Chondrocyte (in vitro differentiated cells): ENCODE measurements at regions not wholly inside any gene's neighbourhood (a gene's known extent, or its start where the extent isn't known, plus 50 kb on each side); places are given as distances from the start of the nearest gene placed in this dataset.

ENCODE experiments used
- DNase-seq: peaks from one replicate; pipeline ENCODE4 v3.0.0; 2021; ENCODE audit warnings: mixed read lengths, low spot score
- H3K27ac Mint-ChIP-seq: one replicate; pipeline ENCODE4 v1.8.0; 2021; ENCODE audit warnings: mild to moderate bottlenecking, moderate library complexity, mixed read lengths; ENCODE audit not compliant: unreplicated experiment
- H3K27me3 Mint-ChIP-seq: 2 replicates; pipeline ENCODE4 v1.8.0; 2021; ENCODE audit warnings: low read depth, mixed read lengths
- H3K36me3 Mint-ChIP-seq: 2 replicates; pipeline ENCODE4 v1.8.0; 2021; ENCODE audit warnings: low read depth, mixed read lengths
- H3K4me1 Mint-ChIP-seq: 2 replicates; pipeline ENCODE4 v1.8.0; 2021; ENCODE audit warnings: low read depth, mild to moderate bottlenecking, mixed read lengths
- H3K4me3 Mint-ChIP-seq: one replicate; pipeline ENCODE4 v1.8.0; 2021; ENCODE audit warnings: mild to moderate bottlenecking, moderate library complexity, mixed read lengths; ENCODE audit not compliant: unreplicated experiment
- H3K9me3 Mint-ChIP-seq: 2 replicates; pipeline ENCODE4 v1.8.0; 2021; ENCODE audit warnings: low read depth, mixed read lengths
- TF ChIP-seq, protein P1 (sequence below): fragments of 200-600 bp; sonication (generic); IDR thresholded peaks from 2 replicates; pipeline ENCODE4 v1.5.0; 2021; ENCODE audit warnings: antibody characterized with exemption, mild to moderate bottlenecking, moderate library complexity

DNA sequence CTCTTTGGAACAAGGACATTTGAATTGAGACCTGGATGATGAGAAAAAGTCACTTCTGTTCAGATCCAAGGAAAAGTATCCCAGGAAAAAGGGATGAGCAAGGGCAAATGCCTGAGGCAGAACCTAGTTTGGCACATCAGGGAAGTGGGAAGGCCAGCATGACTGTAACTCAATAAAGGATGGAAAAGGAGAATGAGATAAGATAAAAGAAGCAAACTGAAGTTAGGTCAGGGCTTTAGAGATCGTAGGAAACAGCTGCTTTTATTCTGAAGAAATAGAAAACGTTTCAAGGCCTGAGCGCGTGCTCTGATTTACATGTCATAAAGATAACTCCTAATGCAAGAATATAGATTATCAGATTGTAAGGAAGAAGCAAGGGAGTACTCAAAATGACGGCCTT, 450.0 kb downstream of the FRK start:
- DNase-seq = no peak
- no peaks in the 10 kb centered on the region for H3K36me3 Mint-ChIP-seq
- H3K27me3 Mint-ChIP-seq = peaks cover 3% of the 10 kb centered on the region
- no peaks in the 10 kb centered on the region for H3K9me3 Mint-ChIP-seq
- TF ChIP-seq, protein P1, sequence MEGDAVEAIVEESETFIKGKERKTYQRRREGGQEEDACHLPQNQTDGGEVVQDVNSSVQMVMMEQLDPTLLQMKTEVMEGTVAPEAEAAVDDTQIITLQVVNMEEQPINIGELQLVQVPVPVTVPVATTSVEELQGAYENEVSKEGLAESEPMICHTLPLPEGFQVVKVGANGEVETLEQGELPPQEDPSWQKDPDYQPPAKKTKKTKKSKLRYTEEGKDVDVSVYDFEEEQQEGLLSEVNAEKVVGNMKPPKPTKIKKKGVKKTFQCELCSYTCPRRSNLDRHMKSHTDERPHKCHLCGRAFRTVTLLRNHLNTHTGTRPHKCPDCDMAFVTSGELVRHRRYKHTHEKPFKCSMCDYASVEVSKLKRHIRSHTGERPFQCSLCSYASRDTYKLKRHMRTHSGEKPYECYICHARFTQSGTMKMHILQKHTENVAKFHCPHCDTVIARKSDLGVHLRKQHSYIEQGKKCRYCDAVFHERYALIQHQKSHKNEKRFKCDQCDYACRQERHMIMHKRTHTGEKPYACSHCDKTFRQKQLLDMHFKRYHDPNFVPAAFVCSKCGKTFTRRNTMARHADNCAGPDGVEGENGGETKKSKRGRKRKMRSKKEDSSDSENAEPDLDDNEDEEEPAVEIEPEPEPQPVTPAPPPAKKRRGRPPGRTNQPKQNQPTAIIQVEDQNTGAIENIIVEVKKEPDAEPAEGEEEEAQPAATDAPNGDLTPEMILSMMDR = no peak
- H3K4me1 Mint-ChIP-seq = peaks cover 10% of the 10 kb centered on the region
- H3K27ac Mint-ChIP-seq = no peak overlapping the region
- H3K4me3 Mint-ChIP-seq = no peak overlapping the region

DNA sequence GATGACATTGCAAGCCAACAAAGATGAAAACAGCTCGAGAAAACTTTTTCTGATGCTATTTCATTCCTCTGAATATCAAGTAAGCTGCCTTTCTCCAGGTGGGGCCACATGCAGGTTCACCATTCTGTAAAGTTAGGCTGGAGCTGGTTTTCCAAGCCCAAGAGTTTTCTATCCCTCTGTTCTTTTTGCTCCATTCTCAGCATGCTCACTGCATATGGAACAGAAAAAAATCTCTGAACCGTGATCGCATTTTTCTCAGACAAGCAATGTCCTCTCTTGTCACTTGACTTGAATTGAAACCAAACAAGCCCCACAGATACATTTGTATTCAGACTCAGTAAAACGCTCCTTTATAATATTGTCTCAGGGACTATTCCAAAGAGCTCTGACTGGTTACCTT, 451.6 kb downstream of the FRK start:
- TF ChIP-seq, protein P1 = no peak
- H3K4me1 Mint-ChIP-seq = peaks cover 10% of the 10 kb centered on the region
- H3K27ac Mint-ChIP-seq = no peak overlapping the region

DNA sequence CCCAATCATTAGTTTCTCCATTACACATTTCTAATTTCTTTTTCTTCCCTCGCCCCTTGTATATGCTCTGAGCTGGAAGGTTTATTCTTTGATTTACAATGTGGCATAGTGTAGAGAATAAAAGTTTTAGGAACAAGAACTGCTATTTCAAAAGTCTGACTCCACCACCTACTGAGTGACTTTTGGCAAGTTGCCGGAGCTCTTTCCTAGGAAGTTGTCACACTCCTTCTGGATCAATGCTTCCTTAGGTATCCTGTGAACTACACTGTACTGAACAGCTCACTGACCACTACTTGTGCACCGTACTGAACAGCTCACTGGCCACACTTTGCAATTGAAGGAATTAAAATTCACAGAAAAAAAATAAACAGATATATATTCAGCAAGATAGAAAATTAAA, 458.2 kb downstream of the FRK start:
- Mint-ChIP-seq H3K27ac (no peak overlapping the region), H3K4me1 (no peaks in the 10 kb centered on the region), H3K27me3 (no peaks in the 10 kb centered on the region), H3K4me3 (no peak overlapping the region), H3K36me3 (no peaks in the 10 kb centered on the region), H3K9me3 (peaks cover 6% of the 10 kb centered on the region)
- TF ChIP-seq, protein P1 = no peak
- DNase-seq = no peak

More for the DNA sequence above, 451.6 kb downstream of the FRK start:
- Mint-ChIP-seq H3K36me3 (no peaks in the 10 kb centered on the region), H3K9me3 (no peaks in the 10 kb centered on the region), H3K4me3 (no peak overlapping the region), H3K27me3 (peaks cover 3% of the 10 kb centered on the region)
- no peak for DNase-seq

DNA sequence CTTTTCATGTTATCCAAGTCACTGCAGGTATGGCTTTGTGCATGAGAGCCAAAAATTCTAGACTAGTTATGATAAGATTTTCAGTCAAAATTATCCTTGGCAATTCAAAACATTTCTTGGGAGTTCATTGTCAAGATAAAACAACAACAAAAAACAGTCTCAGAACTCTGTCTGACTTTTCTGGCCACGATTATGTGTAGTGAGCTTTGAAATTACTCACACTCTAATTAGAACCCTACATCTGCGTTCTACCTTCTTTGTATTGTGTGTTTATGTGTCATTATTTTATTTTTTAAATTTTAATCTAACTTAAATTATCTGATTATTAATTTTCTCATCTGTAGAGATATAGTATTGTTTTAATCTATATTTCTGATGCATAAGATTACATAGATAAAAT, 459.2 kb downstream of the FRK start:
- no peaks in the 10 kb centered on the region for H3K36me3 Mint-ChIP-seq
- H3K9me3 Mint-ChIP-seq = peaks cover 6% of the 10 kb centered on the region
- H3K4me3 Mint-ChIP-seq = no peak overlapping the region
- H3K27ac Mint-ChIP-seq = no peak overlapping the region
- H3K4me1 Mint-ChIP-seq = no peaks in the 10 kb centered on the region
- DNase-seq = no peak
- TF ChIP-seq, protein P1 = no peak
- no peaks in the 10 kb centered on the region for H3K27me3 Mint-ChIP-seq

DNA sequence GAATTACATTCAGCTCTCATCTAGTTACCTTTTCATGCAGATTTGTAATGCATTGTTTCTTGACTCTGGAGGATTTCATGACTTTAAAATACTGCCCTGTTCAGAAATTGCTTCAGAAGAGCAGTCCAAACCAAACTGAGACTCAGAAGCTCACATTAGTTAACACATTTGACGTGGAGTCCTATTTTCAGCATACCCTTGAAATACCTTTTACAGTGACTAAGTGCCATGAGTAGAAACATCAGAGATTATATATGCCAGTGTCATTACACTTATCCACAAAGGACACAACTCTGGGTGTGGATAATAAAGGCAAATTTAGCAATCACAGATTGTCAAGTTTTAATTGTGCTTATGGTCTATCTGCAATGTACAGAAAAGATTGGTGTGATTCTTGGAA, 459.6 kb downstream of the FRK start:
- no peaks in the 10 kb centered on the region for H3K27me3 Mint-ChIP-seq
- no peaks in the 10 kb centered on the region for H3K36me3 Mint-ChIP-seq
- peaks cover 6% of the 10 kb centered on the region for H3K9me3 Mint-ChIP-seq
- no peaks in the 10 kb centered on the region for H3K4me1 Mint-ChIP-seq
- no peak overlapping the region for H3K27ac Mint-ChIP-seq
- no peak for DNase-seq
- H3K4me3 Mint-ChIP-seq = no peak overlapping the region
- TF ChIP-seq, protein P1 = no peak
